ENCODE measurements at regions not wholly inside any gene's neighbourhood (a gene's known extent, or its start where the extent isn't known, plus 50 kb on each side); places are given as distances from the start of the nearest gene placed in this dataset.
A peak's percentile ranks its signal among the peaks of the same experiment; 100 is the strongest.
"Not testable (repeated sequence)": the region's sequence is repeated elsewhere in the genome, so short reads cannot be mapped to it uniquely, and the experiment has no call there.

DNA sequence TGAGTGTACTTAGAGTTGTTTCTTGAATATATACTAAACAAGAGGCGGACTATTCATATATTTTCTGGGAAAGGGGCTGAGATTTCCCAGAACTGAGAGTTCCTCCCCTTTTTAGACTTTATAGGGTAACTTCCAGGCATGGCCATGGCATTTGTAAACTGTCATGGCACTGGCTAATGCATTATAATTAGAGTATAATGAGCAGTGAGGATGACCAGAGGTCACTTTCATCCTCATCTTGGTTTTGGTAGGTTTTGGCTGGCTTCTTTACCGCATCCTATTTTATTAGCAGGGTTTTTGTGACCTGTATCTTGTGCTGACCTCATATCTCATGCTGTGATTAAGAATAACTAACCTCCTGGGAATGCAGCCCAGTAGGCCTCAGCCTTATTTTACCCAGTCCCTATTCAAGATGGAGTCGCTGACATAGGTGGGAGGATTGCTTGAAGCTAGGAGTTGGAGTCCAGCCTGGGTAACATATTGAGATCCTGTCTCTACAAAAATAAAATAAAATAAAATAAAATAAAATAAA is 91.4 kb downstream of the MOBP start:
- Mint-ChIP-seq H3K9me3 (peaks cover 6% of the 10 kb centered on the region), H3K4me1 (no peaks in the 10 kb centered on the region), H3K27ac (no peak overlapping the region), H3K36me3 (no peaks in the 10 kb centered on the region), H3K4me3 (no peak overlapping the region)
- DNase-seq (ENCODE audit: low spot score in 2 of 2) (no peak), ATAC-seq (no peak)

DNA sequence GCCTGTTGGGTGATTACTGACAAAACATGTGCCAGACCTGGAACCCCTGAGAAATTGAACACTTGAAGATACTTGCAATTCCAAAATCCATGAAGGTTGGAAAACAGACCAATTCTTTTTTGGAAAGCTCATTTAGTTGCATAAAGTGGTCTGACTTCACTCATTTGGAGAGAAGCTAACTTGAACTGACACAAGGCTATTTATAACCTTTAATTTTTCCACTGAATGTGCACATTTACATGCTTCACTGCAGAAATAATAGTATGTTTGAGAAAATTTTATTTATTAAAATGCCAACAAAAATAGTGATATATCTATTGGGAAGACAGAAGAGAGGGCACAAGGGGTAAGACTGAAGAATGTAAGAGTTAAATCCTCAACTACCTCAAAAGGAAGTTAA is 92.1 kb downstream of the MOBP start:
- Mint-ChIP-seq H3K9me3 (peaks cover 2% of the 10 kb centered on the region), H3K4me1 (no peaks in the 10 kb centered on the region), H3K27ac (no peak overlapping the region), H3K36me3 (no peaks in the 10 kb centered on the region), H3K4me3 (no peak overlapping the region)
- ATAC-seq = no peak
- no peak for DNase-seq (ENCODE audit: low spot score in 2 of 2)

DNA sequence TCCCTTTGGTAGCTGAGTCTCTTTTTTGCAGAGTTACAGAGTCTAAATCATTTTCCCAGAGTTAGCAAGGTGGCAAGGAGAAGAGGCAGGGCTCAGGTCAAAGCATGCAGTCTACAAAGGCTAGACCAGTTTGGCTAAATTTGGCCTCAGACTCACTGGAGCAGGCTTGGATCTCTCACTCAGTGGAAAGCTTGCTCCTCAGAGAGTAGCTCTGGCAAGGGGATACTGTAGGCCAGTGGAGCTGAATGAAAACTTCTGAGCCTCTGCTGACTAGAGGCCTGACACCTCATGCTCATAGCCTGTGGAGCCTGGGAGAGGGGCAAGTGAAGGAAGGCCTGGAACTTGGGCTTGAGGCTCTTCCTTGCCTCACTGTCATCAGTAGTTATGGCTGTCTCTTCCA is 101.0 kb downstream of the MOBP start:
- DNase-seq (ENCODE audit: low spot score in 2 of 2) = no peak
- no peak overlapping the region for H3K27ac Mint-ChIP-seq
- no peaks in the 10 kb centered on the region for H3K9me3 Mint-ChIP-seq
- H3K36me3 Mint-ChIP-seq = no peaks in the 10 kb centered on the region
- no peak for ATAC-seq
- H3K4me1 Mint-ChIP-seq = no peaks in the 10 kb centered on the region
- H3K4me3 Mint-ChIP-seq = no peak overlapping the region

DNA sequence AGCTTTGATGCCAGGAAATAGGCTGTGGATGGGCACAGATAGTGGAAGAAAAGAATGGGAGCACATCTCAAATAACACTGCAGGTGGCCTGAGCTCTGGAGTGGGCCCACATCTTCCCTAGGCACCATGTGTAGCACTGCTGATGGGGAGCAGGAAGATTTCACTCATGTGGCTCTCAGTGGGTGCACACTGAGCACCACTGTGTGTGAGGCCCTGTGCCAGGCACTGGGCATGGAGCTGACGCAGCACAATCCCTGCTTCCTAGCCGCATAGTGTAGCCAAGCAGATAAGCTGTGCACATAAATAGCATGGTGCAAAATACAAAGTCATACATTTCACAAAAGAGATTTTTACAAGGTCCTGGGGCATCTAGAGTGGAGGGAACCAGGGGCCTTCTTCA is 101.6 kb downstream of the MOBP start:
- Mint-ChIP-seq H3K27ac (no peak overlapping the region), H3K4me1 (no peaks in the 10 kb centered on the region), H3K4me3 (no peak overlapping the region), H3K9me3 (no peaks in the 10 kb centered on the region), H3K36me3 (no peaks in the 10 kb centered on the region)
- DNase-seq (ENCODE audit: low spot score in 2 of 2) (no peak), ATAC-seq (no peak)

DNA sequence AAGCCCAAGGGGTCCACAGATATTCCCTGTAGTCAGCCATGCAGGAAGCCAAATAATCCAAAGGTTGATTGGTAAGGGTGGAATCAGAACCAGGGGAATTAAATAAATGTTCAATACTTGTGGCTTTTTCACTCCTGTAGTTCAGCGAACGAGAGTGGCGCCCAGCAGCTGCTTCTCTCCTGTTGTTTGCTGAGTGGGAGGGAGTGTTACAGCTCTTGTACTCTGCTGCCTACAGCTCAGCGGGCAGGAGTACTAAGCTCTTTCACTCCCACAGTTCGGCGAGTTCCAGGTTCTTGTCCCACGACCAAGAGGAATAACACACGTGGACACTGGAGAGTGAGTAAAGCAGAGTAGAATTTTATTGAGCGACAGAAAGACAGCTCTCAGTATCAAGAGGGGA is 105.9 kb downstream of the MOBP start:
- H3K36me3 Mint-ChIP-seq = no peaks in the 10 kb centered on the region
- H3K4me1 Mint-ChIP-seq = no peaks in the 10 kb centered on the region
- ATAC-seq (no peak), DNase-seq (ENCODE audit: low spot score in 2 of 2) (no peak)
- no peak overlapping the region for H3K4me3 Mint-ChIP-seq
- H3K27ac Mint-ChIP-seq = no peak overlapping the region
- H3K9me3 Mint-ChIP-seq = no peaks in the 10 kb centered on the region

DNA sequence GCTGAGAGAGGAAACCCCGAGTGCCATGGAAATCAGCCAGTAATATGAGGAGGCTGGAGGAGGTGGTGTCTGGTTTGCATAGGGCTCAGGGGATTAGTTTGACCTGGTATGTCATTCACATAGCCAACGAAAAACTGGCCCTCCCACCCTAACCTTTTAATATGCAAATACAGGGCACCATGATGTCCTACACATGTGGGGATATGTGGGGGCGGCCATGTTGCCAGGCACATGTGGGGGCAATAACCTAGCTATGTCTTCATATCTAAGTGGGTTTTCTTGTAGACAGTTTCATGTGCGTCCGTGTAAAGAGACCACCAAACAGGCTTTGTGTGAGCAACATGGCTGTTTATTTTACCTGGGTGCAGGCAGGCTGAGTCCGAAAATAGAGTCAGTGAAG is 110.1 kb downstream of the MOBP start:
- no peaks in the 10 kb centered on the region for H3K4me1 Mint-ChIP-seq
- no peak overlapping the region for H3K4me3 Mint-ChIP-seq
- no peak overlapping the region for H3K27ac Mint-ChIP-seq
- no peak for ATAC-seq
- H3K36me3 Mint-ChIP-seq = no peaks in the 10 kb centered on the region
- H3K9me3 Mint-ChIP-seq = no peaks in the 10 kb centered on the region
- no peak for DNase-seq (ENCODE audit: low spot score in 2 of 2)

DNA sequence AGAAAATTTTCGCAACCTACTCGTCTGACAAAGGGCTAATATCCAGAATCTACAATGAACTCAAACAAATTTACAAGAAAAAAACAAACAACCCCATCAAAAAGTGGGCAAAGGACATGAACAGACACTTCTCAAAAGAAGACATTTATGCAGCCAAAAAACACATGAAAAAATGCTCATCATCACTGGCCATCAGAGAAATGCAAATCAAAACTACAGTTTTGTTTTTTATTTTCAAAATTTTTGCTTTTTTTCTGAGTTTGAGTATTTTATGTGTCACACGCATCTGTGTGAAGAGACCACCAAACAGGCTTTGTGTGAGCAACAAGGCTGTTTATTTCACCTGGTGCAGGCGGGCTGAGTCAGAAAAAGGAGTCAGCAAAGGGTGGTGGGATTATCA is 118.7 kb downstream of the MOBP start:
- not testable (repeated sequence) for H3K9me3 Mint-ChIP-seq; H3K4me3 Mint-ChIP-seq; H3K36me3 Mint-ChIP-seq; H3K4me1 Mint-ChIP-seq; DNase-seq (ENCODE audit: low spot score in 2 of 2); H3K27ac Mint-ChIP-seq; ATAC-seq

DNA sequence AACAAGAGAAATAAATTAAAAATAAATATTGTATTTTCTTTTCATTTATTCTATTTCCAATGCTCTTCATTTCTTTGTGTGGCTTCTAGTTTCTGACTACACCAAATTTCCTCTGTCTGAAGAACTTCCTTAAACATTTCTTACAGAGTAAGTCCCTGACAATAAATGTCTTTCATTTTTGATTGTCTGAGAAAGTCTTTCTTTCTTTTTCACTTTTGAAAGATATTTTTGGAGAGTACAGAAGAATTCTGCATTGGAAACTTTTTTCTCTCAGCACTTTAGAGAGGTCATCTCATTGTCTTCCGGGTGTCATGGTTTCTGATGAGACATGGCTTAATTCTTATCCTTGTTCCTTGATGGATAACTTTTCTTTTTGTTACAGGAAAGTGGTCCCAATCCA is 119.6 kb downstream of the MOBP start:
- Mint-ChIP-seq H3K36me3 (no peaks in the 10 kb centered on the region), H3K4me3 (no peak overlapping the region), H3K4me1 (no peaks in the 10 kb centered on the region), H3K27ac (no peak overlapping the region), H3K9me3 (no peaks in the 10 kb centered on the region)
- ATAC-seq (no peak), DNase-seq (ENCODE audit: low spot score in 2 of 2) (no peak)

DNA sequence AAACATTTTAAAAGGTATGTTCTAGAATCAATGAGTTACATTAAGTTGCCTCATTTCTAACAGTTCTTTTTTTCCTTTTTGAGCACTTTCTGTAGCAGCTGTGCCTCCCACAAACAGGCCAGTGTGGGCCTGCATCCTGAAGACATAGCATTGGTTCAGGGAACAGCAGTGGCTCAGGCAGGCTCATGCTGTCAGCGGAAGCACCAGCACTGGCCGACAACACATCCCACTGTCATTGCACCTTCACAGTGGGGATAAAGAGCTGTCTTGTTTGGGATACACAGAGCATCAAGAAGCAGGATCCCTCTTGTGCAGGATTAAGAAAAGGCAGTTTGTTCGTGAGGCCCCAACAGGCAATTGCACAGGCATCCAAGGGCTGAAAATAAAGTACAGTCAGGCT is 123.3 kb downstream of the MOBP start:
- Mint-ChIP-seq H3K4me1 (no peaks in the 10 kb centered on the region), H3K36me3 (no peaks in the 10 kb centered on the region), H3K27ac (no peak overlapping the region), H3K9me3 (no peaks in the 10 kb centered on the region), H3K4me3 (no peak overlapping the region)
- peak; percentile 31 for ATAC-seq
- no peak for DNase-seq (ENCODE audit: low spot score in 2 of 2)

DNA sequence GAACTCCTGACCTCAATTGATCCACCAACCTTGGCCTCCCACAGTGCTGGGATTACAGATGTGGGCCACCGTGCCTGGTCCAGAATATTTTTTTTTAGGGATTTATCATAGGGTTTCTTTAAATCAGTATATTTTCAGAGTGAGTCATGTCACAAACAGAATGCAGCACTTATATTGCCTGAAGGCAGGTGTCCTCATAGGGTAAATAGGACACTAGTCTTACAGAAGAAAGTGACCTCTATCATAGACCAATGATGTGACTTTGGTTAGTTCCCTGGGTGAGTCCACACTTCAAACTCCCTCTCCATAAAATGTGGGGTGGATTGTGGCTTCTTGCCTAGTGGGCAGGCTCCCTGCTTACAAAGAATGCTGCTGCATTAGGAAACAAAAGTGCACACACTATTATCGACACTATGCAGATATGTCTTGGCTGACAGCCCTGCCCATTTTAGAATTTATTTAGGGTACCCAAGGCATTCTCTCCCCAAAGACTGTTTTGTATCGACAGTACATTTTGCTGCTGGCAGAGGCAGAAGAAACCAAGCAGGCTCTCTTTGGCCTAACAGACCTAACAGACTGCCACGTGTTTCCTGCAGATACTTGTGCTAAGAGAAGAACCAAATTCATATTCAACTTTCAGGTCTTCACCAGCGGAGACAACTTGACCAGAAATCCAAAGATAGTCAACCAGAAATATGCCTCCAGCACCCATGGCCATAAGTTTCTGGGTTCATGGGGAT is 125.0 kb downstream of the MOBP start:
- no peak overlapping the region for H3K27ac Mint-ChIP-seq
- no peaks in the 10 kb centered on the region for H3K36me3 Mint-ChIP-seq
- no peak overlapping the region for H3K4me3 Mint-ChIP-seq
- DNase-seq (ENCODE audit: low spot score in 2 of 2) (no peak), ATAC-seq (no peak)
- no peaks in the 10 kb centered on the region for H3K4me1 Mint-ChIP-seq
- H3K9me3 Mint-ChIP-seq = no peaks in the 10 kb centered on the region

DNA sequence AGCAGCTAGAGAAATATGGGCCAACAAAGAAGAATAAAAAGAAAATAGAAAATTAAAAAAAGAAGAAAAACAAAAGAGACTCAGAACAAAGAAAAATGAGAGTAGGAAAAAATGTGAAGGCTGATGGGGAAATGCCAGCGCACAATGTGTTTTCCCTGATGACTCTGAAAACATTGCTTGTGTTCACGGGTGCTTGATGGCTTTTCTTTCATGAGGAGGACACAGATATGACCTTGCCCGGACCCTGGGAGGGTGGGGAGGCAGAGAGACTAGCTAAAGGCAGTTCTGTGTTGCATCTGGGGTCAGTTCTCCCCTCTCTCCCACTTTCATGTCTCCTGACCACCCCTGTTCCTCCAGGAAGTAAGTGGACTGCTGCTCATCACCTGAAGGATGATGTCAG is 125.9 kb downstream of the MOBP start:
- DNase-seq (ENCODE audit: low spot score in 2 of 2) = no peak
- H3K36me3 Mint-ChIP-seq = no peaks in the 10 kb centered on the region
- H3K27ac Mint-ChIP-seq = no peak overlapping the region
- no peak overlapping the region for H3K4me3 Mint-ChIP-seq
- ATAC-seq = no peak
- H3K9me3 Mint-ChIP-seq = no peaks in the 10 kb centered on the region
- no peaks in the 10 kb centered on the region for H3K4me1 Mint-ChIP-seq

DNA sequence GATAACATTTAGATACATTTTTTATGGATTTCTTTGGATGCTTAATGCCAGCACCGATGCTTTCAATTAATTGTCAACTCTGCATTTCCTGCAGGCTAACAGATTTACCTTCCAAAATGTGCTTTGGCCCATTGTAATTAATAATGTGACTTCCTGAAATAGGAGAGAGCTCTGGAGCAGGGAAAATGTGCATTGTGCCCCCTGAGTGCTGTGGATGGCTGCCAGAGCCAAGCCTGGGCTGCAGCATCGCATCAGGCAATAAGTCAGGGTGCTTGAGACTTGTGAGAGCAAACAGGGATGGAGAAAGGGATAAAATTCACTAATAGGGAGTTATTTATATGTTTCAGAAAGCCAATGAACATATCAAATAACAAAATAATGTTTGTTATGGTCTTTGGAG is 133.8 kb downstream of the MOBP start:
- Mint-ChIP-seq H3K9me3 (peaks cover 2% of the 10 kb centered on the region), H3K4me3 (no peak overlapping the region), H3K36me3 (no peaks in the 10 kb centered on the region), H3K27ac (no peak overlapping the region), H3K4me1 (no peaks in the 10 kb centered on the region)
- DNase-seq (ENCODE audit: low spot score in 2 of 2) (no peak), ATAC-seq (no peak)

DNA sequence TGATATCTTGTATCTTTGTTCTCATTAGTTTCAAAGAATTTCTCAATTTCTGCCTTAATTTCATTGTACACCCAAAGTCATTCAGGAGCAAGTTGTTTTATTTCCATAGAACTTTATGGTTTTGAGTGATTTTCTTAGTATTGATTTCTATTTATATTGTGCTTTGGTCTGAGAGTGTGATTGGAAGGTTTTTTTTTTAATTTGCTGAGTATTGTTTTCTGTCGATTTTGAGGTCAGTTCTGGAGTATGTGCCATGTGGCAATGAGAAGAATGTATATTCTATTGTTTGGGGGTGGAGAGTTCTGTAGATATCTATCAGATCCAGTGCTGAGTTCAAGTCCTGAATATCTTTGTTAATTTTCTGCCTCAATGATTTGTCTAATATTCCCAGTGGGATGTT is 138.4 kb downstream of the MOBP start:
- DNase-seq (ENCODE audit: low spot score in 2 of 2) (no peak), ATAC-seq (no peak)
- H3K27ac Mint-ChIP-seq = no peak overlapping the region
- no peaks in the 10 kb centered on the region for H3K36me3 Mint-ChIP-seq
- no peaks in the 10 kb centered on the region for H3K4me1 Mint-ChIP-seq
- H3K9me3 Mint-ChIP-seq = peaks cover 2% of the 10 kb centered on the region
- H3K4me3 Mint-ChIP-seq = no peak overlapping the region

DNA sequence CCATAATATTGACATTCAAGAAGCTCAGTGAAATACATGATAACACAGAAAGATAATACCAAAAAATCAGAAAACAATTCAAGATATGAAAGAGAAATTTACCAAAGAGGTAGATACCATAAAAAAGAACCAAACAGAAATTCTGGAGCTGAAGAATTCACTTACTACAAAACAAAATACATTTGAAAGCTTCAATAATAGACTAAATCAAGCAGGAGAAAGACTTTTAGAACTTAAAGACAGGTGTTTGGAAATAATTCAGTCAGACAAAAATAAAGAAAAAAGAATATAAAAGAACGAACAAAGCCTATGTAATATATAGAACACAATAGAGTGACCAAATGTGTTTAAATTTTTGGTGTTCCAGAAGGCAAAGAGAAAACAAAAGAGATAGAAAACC is 158.7 kb downstream of the MOBP start:
- ATAC-seq (no peak), DNase-seq (ENCODE audit: low spot score in 2 of 2) (no peak)
- Mint-ChIP-seq H3K9me3 (peaks cover 11% of the 10 kb centered on the region), H3K4me3 (no peak overlapping the region), H3K27ac (no peak overlapping the region), H3K4me1 (no peaks in the 10 kb centered on the region), H3K36me3 (no peaks in the 10 kb centered on the region)

DNA sequence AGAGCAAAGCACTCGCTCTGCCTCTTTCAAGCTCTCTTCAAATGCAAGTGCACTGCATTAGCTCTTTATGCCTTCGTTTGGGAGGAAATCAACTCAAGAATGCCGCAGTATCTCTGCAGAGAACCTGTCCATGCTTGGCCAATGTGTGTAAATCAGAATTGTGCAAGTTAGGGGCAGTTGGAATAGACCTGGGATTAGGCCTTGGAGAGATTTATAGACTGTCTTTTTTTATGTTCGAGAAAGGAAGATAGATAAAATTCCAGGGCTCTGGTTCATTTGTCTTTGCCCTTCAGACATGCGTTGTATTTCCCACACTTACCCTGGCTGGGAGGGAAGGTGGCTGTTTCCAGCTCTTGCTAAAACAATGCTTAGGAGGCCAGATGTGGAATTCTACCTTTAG is 163.7 kb downstream of the MOBP start:
- no peak for DNase-seq (ENCODE audit: low spot score in 2 of 2)
- no peak for ATAC-seq
- Mint-ChIP-seq H3K27ac (no peak overlapping the region), H3K4me1 (no peaks in the 10 kb centered on the region), H3K4me3 (no peak overlapping the region), H3K36me3 (no peaks in the 10 kb centered on the region), H3K9me3 (peaks cover 5% of the 10 kb centered on the region)

DNA sequence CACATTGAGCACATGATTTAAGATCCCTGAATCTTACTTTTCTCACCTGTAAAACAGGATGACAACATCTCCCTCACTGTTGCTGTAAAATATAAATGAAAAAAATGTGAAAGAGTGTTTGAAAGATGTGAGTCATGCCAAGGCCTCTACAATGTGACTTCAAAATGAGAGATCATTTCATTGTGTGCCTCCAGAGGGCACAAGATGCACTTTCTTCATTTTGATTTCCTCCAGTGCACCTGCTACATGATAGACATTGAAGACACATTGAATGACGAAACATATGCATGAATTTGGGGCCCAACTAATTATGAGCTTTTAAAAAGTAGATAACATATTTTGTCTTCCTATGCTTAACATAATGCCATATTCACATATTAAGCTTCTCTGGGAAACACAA is 170.3 kb downstream of the MOBP start:
- no peak overlapping the region for H3K27ac Mint-ChIP-seq
- no peak overlapping the region for H3K4me3 Mint-ChIP-seq
- H3K36me3 Mint-ChIP-seq = no peaks in the 10 kb centered on the region
- peaks cover 6% of the 10 kb centered on the region for H3K4me1 Mint-ChIP-seq
- H3K9me3 Mint-ChIP-seq = no peaks in the 10 kb centered on the region
- ATAC-seq = no peak
- no peak for DNase-seq (ENCODE audit: low spot score in 2 of 2)

DNA sequence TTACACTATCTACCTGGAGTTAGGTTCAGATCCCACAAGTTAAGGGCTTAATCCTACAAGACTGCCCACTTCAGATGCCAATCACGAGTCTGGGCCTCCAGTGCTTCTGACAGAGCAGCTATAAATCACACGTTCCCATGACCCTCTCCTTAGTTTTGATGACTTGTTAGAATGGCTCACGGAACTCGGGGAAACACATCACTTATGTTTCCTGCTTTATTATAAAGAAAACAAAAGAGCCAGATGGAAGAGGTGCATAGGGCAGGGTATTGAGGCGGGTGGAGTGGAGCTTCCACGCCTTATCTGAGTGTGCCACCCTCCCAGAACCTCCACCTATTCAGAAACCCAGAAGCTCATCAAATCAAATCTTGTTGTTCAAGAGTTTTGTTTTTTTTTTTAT is 170.8 kb downstream of the MOBP start:
- ATAC-seq = no peak

More for the DNA sequence above, 170.8 kb downstream of the MOBP start:
- Mint-ChIP-seq H3K4me3 (no peak overlapping the region), H3K36me3 (no peaks in the 10 kb centered on the region), H3K27ac (no peak overlapping the region), H3K4me1 (peaks cover 6% of the 10 kb centered on the region), H3K9me3 (no peaks in the 10 kb centered on the region)
- no peak for DNase-seq (ENCODE audit: low spot score in 2 of 2)

Measured in stimulated activated effector memory CD8-positive, alpha-beta T cell treated with anti-CD3 and anti-CD28 coated beads, Interleukin-12 subunit alpha, Interleukin-12 subunit beta, amount 100 ng/mL, for 72 hours (primary cell).